ENCODE measurements at regions not wholly inside any gene's neighbourhood (a gene's known extent, or its start where the extent isn't known, plus 50 kb on each side); places are given as distances from the start of the nearest gene placed in this dataset.

- no peak for TF ChIP-seq POLR2AphosphoS5 (IDR thresholded peaks at IDR 0.05)
- TF ChIP-seq CTCF (IDR thresholded peaks at IDR 0.05) = no peak
- TF ChIP-seq POLR2A (IDR thresholded peaks at IDR 0.05) = no peak
- H3K4me1 ChIP-seq = peaks cover 0 to 6% of the 10 kb centered on the region in 2 donors
- no peak overlapping the region for H3K4me3 ChIP-seq
- intact Hi-C loops (cut with DNase I; ENCODE audit: low total_unique reads) = no loop called here
- H3K36me3 ChIP-seq = no peaks in the 10 kb centered on the region
- no peak overlapping the region for H3K27ac ChIP-seq
- DNase-seq (ENCODE audit: low spot score in 2 of 2) = no peak
- H3K9me3 ChIP-seq = no peaks in the 10 kb centered on the region
- no peaks in the 10 kb centered on the region for H3K27me3 ChIP-seq
These were observed 92.2 kb downstream of the LINGO1 start for GRCh38 chr15:77540312-77541060.

GRCh38 chr15:77538793-77539497 lies 93.8 kb downstream of the LINGO1 start:
- Histone ChIP-seq H3K27me3 (no peaks in the 10 kb centered on the region), H3K9me3 (no peaks in the 10 kb centered on the region), H3K4me3 (no peak overlapping the region), H3K27ac (no peak overlapping the region), H3K36me3 (no peaks in the 10 kb centered on the region), H3K4me1 (peaks cover 0 to 6% of the 10 kb centered on the region in 2 donors)
- intact Hi-C loops (cut with DNase I; ENCODE audit: low total_unique reads) = loop anchor here (1.0 kb wide), 1 partner anchor 508 kb away; no protein-coding TSS in a partner anchor
- peak; percentile 41 to 70 for DNase-seq (ENCODE audit: low spot score in 2 of 2)
- no peak for TF ChIP-seq CTCF (IDR thresholded peaks at IDR 0.05)
- no peak for TF ChIP-seq POLR2A (IDR thresholded peaks at IDR 0.05)
- TF ChIP-seq POLR2AphosphoS5 (IDR thresholded peaks at IDR 0.05) = no peak

GRCh38 chr15:77538027-77538451 lies 94.7 kb downstream of the LINGO1 start:
- no peak for TF ChIP-seq POLR2A (IDR thresholded peaks at IDR 0.05)
- Histone ChIP-seq H3K4me3 (no peak overlapping the region), H3K9me3 (no peaks in the 10 kb centered on the region), H3K27me3 (no peaks in the 10 kb centered on the region), H3K27ac (no peak overlapping the region), H3K36me3 (no peaks in the 10 kb centered on the region), H3K4me1 (peaks cover 0 to 6% of the 10 kb centered on the region in 2 donors)
- no peak for DNase-seq (ENCODE audit: low spot score in 2 of 2)
- intact Hi-C loops (cut with DNase I; ENCODE audit: low total_unique reads) = no loop called here

- no peaks in the 10 kb centered on the region for H3K36me3 ChIP-seq
- H3K4me1 ChIP-seq = peaks cover 0 to 6% of the 10 kb centered on the region in 2 donors
- intact Hi-C loops (cut with DNase I; ENCODE audit: low total_unique reads) = no loop called here
- TF ChIP-seq CTCF (IDR thresholded peaks at IDR 0.05) = no peak
- TF ChIP-seq POLR2A (IDR thresholded peaks at IDR 0.05) = no peak
- no peak for TF ChIP-seq POLR2AphosphoS5 (IDR thresholded peaks at IDR 0.05)
- H3K4me3 ChIP-seq = no peak overlapping the region
- no peak for DNase-seq (ENCODE audit: low spot score in 2 of 2)
- H3K27ac ChIP-seq = no peak overlapping the region
- no peaks in the 10 kb centered on the region for H3K27me3 ChIP-seq
- no peaks in the 10 kb centered on the region for H3K9me3 ChIP-seq
These were observed 95.7 kb downstream of the LINGO1 start for GRCh38 chr15:77537006-77537405.

GRCh38 chr15:77535845-77536244 lies 96.9 kb downstream of the LINGO1 start:
- TF ChIP-seq CTCF (IDR thresholded peaks at IDR 0.05) (no peak), POLR2A (IDR thresholded peaks at IDR 0.05) (no peak), POLR2AphosphoS5 (IDR thresholded peaks at IDR 0.05) (no peak)
- intact Hi-C loops (cut with DNase I; ENCODE audit: low total_unique reads) = no loop called here
- Histone ChIP-seq H3K9me3 (no peaks in the 10 kb centered on the region), H3K4me3 (no peak overlapping the region), H3K36me3 (no peaks in the 10 kb centered on the region), H3K4me1 (peaks cover 0 to 6% of the 10 kb centered on the region in 2 donors), H3K27me3 (no peaks in the 10 kb centered on the region), H3K27ac (no peak overlapping the region)
- DNase-seq (ENCODE audit: low spot score in 2 of 2) = no peak
